Vagina (tissue), 2 donors: ENCODE measurements at regions not wholly inside any gene's neighbourhood (a gene's known extent, or its start where the extent isn't known, plus 50 kb on each side); places are given as distances from the start of the nearest gene placed in this dataset.

Source experiments
- POLR2A ChIP-seq, 2 donors: fragments of 450-650 bp; IDR thresholded peaks; one replicate each; pipeline ENCODE4 v1.6.1; 2017; ENCODE audit warnings: antibody characterized with exemption in 2 of 2, mild to moderate bottlenecking in 2 of 2, moderate library complexity in 2 of 2
- POLR2AphosphoS5 ChIP-seq, 2 donors: sonication (generic); formaldehyde crosslinking; IDR thresholded peaks; one replicate each; pipeline ENCODE4 v1.9.0; 2017; ENCODE audit warnings: antibody characterized with exemption in 2 of 2, mild to moderate bottlenecking in 2 of 2, low read depth in 1 of 2; ENCODE audit not compliant: insufficient read depth in 1 of 2
- TF ChIP-seq, protein P1 (sequence below), 3 experiments: fragments of 450-650 bp in 2 of 3; fragments of 200-600 bp in 1 of 3; sonication (generic) in 1 of 3; IDR thresholded peaks; one replicate each; pipeline ENCODE4 v1.5.1; 2017 to 2019; ENCODE audit warnings: antibody characterized with exemption in 3 of 3, mild to moderate bottlenecking in 2 of 3, moderate library complexity in 2 of 3

DNA sequence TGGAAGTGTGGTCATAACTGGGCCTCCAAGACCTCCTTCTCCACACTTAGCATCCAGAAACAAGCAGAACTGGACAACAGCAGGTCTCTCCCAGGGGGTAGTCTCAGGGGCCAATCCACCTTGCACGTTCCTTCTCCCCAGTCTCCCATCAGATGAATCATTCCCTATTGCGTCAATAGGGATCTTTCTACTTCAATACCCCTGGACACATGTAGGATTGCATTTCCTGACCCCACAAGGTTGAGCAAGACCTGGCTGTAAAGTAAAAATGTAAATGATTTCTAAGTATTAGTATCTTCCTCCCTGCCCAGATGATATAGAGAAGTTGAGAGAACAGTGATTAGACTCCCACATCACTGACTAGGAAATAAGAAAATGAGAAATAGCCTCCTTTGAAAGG, 224.5 kb upstream of the CSF3R start:
- TF ChIP-seq, protein P1, sequence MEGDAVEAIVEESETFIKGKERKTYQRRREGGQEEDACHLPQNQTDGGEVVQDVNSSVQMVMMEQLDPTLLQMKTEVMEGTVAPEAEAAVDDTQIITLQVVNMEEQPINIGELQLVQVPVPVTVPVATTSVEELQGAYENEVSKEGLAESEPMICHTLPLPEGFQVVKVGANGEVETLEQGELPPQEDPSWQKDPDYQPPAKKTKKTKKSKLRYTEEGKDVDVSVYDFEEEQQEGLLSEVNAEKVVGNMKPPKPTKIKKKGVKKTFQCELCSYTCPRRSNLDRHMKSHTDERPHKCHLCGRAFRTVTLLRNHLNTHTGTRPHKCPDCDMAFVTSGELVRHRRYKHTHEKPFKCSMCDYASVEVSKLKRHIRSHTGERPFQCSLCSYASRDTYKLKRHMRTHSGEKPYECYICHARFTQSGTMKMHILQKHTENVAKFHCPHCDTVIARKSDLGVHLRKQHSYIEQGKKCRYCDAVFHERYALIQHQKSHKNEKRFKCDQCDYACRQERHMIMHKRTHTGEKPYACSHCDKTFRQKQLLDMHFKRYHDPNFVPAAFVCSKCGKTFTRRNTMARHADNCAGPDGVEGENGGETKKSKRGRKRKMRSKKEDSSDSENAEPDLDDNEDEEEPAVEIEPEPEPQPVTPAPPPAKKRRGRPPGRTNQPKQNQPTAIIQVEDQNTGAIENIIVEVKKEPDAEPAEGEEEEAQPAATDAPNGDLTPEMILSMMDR (IDR thresholded peaks at IDR 0.05): no peak
- TF ChIP-seq POLR2A (IDR thresholded peaks at IDR 0.05): no peak
- TF ChIP-seq POLR2AphosphoS5 (IDR thresholded peaks at IDR 0.05; ENCODE audit: insufficient read depth in 1 of 2, low read depth in 1 of 2): no peak
